ENCODE measurements at regions not wholly inside any gene's neighbourhood (a gene's known extent, or its start where the extent isn't known, plus 50 kb on each side); places are given as distances from the start of the nearest gene placed in this dataset.

DNA sequence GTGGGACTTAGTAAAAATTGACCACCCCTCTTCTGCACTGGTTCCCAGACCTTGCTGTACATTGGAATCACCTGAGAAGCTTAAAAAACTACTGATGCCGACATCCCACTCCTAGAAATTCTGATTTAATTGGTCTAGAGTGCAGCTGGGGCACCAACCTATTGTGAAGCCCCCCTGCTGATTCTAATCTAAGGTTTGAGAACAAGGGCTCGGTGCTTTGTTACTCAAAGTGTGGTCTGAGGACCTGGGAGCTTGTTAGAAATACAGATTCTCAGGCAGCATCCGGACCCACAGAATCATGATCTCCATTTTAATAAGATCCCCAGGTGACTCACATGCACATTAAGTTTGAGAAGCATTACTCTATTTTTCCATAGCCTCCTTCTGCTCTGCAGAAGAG is 57.8 kb upstream of the LPAR1 start:
- no peak for DNase-seq
- no CpG with 5 or more reads among the region's 3 CpGs for WGBS, 2 experiments (ENCODE audit: extremely low coverage in 2 of 2, insufficient read length in 1 of 2)
- no peak overlapping the region for H2BK5ac ChIP-seq (ENCODE audit: low read depth, low read length, poor library complexity, severe bottlenecking)

More for the DNA sequence above, 57.8 kb upstream of the LPAR1 start:
- peaks cover 7% of the 10 kb centered on the region for H3K9me1 ChIP-seq (ENCODE audit: insufficient read depth, low read length)
- no peak overlapping the region for H4K91ac ChIP-seq (ENCODE audit: insufficient read depth, low read depth, low read length)
- no peak overlapping the region for H3K4me2 ChIP-seq (ENCODE audit: low read depth, low read length)
- no peak overlapping the region for H3K9ac ChIP-seq (ENCODE audit: low read depth, low read length)
- H3K36me3 ChIP-seq (ENCODE audit: control insufficient read depth, insufficient read depth, low read length) = no peaks in the 10 kb centered on the region
- no peak overlapping the region for H2AK5ac ChIP-seq (ENCODE audit: low read depth, low read length)
- ChIA-PET POLR2A (ENCODE audit: unreplicated experiment) (no interaction called here), CTCF (no interaction called here)
- no peak overlapping the region for H3K18ac ChIP-seq (ENCODE audit: low read depth, low read length)
- in situ Hi-C loops (cut with MboI; ENCODE audit: low sequenced_read_pairs) = no loop called here
- H2BK15ac ChIP-seq (ENCODE audit: low read depth, low read length) = no peak overlapping the region; the same call in 2 of the 3 replicates
- H3K4ac ChIP-seq (ENCODE audit: low read depth, low read length) = peak overlapping the region; percentile 17; the same call in 1 of the 2 replicates
- no peak overlapping the region for H3K23ac ChIP-seq (ENCODE audit: low read depth, low read length)
- no peak overlapping the region for H4K5ac ChIP-seq (ENCODE audit: low read depth, low read length)
- no peak overlapping the region; a peak in 1 of 4 replicates for H4K8ac ChIP-seq (ENCODE audit: low read depth in 2 of 2, low read length in 2 of 2)
- no TSS peak for BruUV-seq (replicated peaks)
- H3K27me3 ChIP-seq (ENCODE audit: control insufficient read depth, insufficient read depth, low read length) = no peaks in the 10 kb centered on the region
- no peak overlapping the region for H3K4me3 ChIP-seq (ENCODE audit: insufficient read depth, low read depth, low read length)
- peaks cover 13% of the 10 kb centered on the region for H3K4me1 ChIP-seq (ENCODE audit: control insufficient read depth, insufficient read depth, low read length)
- intact Hi-C loops (cut with micrococcal nuclease) = no loop called here
- no peaks in the 10 kb centered on the region for H4K20me1 ChIP-seq (ENCODE audit: insufficient read depth, low read length)
- no peak overlapping the region for H3K27ac ChIP-seq (ENCODE audit: insufficient read depth, low read length)
- no peak overlapping the region for H2AFZ ChIP-seq (replicated peaks; ENCODE audit: low read length, poor library complexity)
- H2BK120ac ChIP-seq (ENCODE audit: low read depth, low read length) = no peak overlapping the region
- no peak overlapping the region for H3K14ac ChIP-seq (replicated peaks; ENCODE audit: low read depth, low read length)
- ATAC-seq (ENCODE audit: low read depth) = no peak
- no peaks in the 10 kb centered on the region for H3K9me3 ChIP-seq (ENCODE audit: control insufficient read depth, insufficient read depth, low read length)
- TF ChIP-seq POLR2A (IDR thresholded peaks at IDR 0.05; ENCODE audit: low read depth, low read length) (no peak), MAZ (IDR thresholded peaks at IDR 0.05; ENCODE audit: borderline replicate concordance, low read depth, low read length) (no peak), BHLHE40 (IDR thresholded peaks at IDR 0.05; ENCODE audit: low read depth, low read length) (no peak), RFX5 (IDR thresholded peaks at IDR 0.05; ENCODE audit: low read depth, low read length) (no peak), RCOR1 (IDR thresholded peaks at IDR 0.05; ENCODE audit: insufficient replicate concordance, low read length) (no peak), MXI1 (IDR thresholded peaks at IDR 0.05; ENCODE audit: borderline replicate concordance, low read depth, low read length) (no peak), CHD1 (IDR thresholded peaks at IDR 0.05; ENCODE audit: low read depth, low read length) (no peak)
- TF ChIP-seq, protein P1, sequence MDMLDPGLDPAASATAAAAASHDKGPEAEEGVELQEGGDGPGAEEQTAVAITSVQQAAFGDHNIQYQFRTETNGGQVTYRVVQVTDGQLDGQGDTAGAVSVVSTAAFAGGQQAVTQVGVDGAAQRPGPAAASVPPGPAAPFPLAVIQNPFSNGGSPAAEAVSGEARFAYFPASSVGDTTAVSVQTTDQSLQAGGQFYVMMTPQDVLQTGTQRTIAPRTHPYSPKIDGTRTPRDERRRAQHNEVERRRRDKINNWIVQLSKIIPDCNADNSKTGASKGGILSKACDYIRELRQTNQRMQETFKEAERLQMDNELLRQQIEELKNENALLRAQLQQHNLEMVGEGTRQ (IDR thresholded peaks at IDR 0.05; ENCODE audit: low read depth, low read length) = no peak
- TF ChIP-seq, protein P2, sequence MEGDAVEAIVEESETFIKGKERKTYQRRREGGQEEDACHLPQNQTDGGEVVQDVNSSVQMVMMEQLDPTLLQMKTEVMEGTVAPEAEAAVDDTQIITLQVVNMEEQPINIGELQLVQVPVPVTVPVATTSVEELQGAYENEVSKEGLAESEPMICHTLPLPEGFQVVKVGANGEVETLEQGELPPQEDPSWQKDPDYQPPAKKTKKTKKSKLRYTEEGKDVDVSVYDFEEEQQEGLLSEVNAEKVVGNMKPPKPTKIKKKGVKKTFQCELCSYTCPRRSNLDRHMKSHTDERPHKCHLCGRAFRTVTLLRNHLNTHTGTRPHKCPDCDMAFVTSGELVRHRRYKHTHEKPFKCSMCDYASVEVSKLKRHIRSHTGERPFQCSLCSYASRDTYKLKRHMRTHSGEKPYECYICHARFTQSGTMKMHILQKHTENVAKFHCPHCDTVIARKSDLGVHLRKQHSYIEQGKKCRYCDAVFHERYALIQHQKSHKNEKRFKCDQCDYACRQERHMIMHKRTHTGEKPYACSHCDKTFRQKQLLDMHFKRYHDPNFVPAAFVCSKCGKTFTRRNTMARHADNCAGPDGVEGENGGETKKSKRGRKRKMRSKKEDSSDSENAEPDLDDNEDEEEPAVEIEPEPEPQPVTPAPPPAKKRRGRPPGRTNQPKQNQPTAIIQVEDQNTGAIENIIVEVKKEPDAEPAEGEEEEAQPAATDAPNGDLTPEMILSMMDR (conservative IDR thresholded peaks at IDR 0.05; ENCODE audit: low read depth, low read length) = no peak
- dilution Hi-C loops (cut with HindIII; ENCODE audit: low sequenced_read_pairs, unreplicated experiment) = no loop called here
- H2AK9ac ChIP-seq (replicated peaks; ENCODE audit: low read depth, low read length, poor library complexity) = no peak overlapping the region
- peak overlapping the region; percentile 10; the same call in 1 of the 2 replicates for H2BK20ac ChIP-seq (ENCODE audit: low read depth, low read length)
- H3K56ac ChIP-seq (ENCODE audit: extremely low read depth, insufficient read depth, low read length) = no peak overlapping the region
- H3K79me1 ChIP-seq (ENCODE audit: low read depth in 1 of 2, low read length in 2 of 2) = no peaks in the 10 kb centered on the region

All from IMR-90 (cell line).